IPS-15b (cell line): ENCODE measurements at regions not wholly inside any gene's neighbourhood (a gene's known extent, or its start where the extent isn't known, plus 50 kb on each side); places are given as distances from the start of the nearest gene placed in this dataset.

Source experiments
- H3K27me3 ChIP-seq: one replicate; pipeline ENCODE4 v1.6.1; 2013; ENCODE audit warnings: low read length; ENCODE audit not compliant: control insufficient read depth, insufficient read depth
- H3K36me3 ChIP-seq: one replicate; pipeline ENCODE4 v1.6.1; 2013; ENCODE audit warnings: low read length; ENCODE audit not compliant: control insufficient read depth, insufficient read depth
- H3K4me1 ChIP-seq: one replicate; pipeline ENCODE4 v1.6.1; 2013; ENCODE audit warnings: mild to moderate bottlenecking, low read length; ENCODE audit not compliant: control insufficient read depth, insufficient read depth
- H3K4me3 ChIP-seq: one replicate; pipeline ENCODE4 v1.5.1; 2013; ENCODE audit warnings: low read depth, low read length
- H3K9ac ChIP-seq: one replicate; pipeline ENCODE4 v1.6.1; 2013; ENCODE audit warnings: low read depth, mild to moderate bottlenecking, low read length
- H3K9me3 ChIP-seq: one replicate; pipeline ENCODE4 v1.6.1; 2013; ENCODE audit warnings: mild to moderate bottlenecking, low read length; ENCODE audit not compliant: control insufficient read depth, insufficient read depth

- Histone ChIP-seq H3K9ac (no peak overlapping the region), H3K36me3 (no peaks in the 10 kb centered on the region), H3K4me3 (no peak overlapping the region), H3K4me1 (no peaks in the 10 kb centered on the region), H3K27me3 (no peaks in the 10 kb centered on the region), H3K9me3 (no peaks in the 10 kb centered on the region)
Measured at GRCh38 chr6:113662688-113663333, 194.3 kb upstream of the MARCKS start.

GRCh38 chr6:113664909-113665308 lies 192.2 kb upstream of the MARCKS start:
- Histone ChIP-seq H3K36me3 (no peaks in the 10 kb centered on the region), H3K9ac (no peak overlapping the region), H3K4me1 (no peaks in the 10 kb centered on the region), H3K9me3 (no peaks in the 10 kb centered on the region), H3K4me3 (no peak overlapping the region), H3K27me3 (no peaks in the 10 kb centered on the region)

- H3K4me1 ChIP-seq: peaks cover 22% of the 10 kb centered on the region
Measured at GRCh38 chr6:113668641-113669408, 188.3 kb upstream of the MARCKS start.

GRCh38 chr6:113669606-113670005 lies 187.5 kb upstream of the MARCKS start:
- H3K4me1 ChIP-seq: peaks cover 25% of the 10 kb centered on the region
- H3K4me3 ChIP-seq: no peak overlapping the region
- no peak overlapping the region for H3K9ac ChIP-seq
- H3K27me3 ChIP-seq: no peaks in the 10 kb centered on the region
- H3K36me3 ChIP-seq: no peaks in the 10 kb centered on the region
- H3K9me3 ChIP-seq: no peaks in the 10 kb centered on the region

More at GRCh38 chr6:113668641-113669408, 188.3 kb upstream of the MARCKS start:
- no peaks in the 10 kb centered on the region for H3K36me3 ChIP-seq
- H3K9ac ChIP-seq: no peak overlapping the region
- H3K27me3 ChIP-seq: no peaks in the 10 kb centered on the region
- H3K4me3 ChIP-seq: no peak overlapping the region
- H3K9me3 ChIP-seq: no peaks in the 10 kb centered on the region

- Histone ChIP-seq H3K9me3 (no peaks in the 10 kb centered on the region), H3K27me3 (no peaks in the 10 kb centered on the region), H3K4me1 (peaks cover 27% of the 10 kb centered on the region), H3K9ac (no peak overlapping the region), H3K4me3 (no peak overlapping the region), H3K36me3 (no peaks in the 10 kb centered on the region)
Measured at GRCh38 chr6:113671421-113671820, 185.7 kb upstream of the MARCKS start.

GRCh38 chr6:113672491-113673149 lies 184.5 kb upstream of the MARCKS start:
- H3K9me3 ChIP-seq: no peaks in the 10 kb centered on the region
- peaks cover 27% of the 10 kb centered on the region for H3K4me1 ChIP-seq
- no peak overlapping the region for H3K9ac ChIP-seq
- H3K4me3 ChIP-seq: no peak overlapping the region
- no peaks in the 10 kb centered on the region for H3K27me3 ChIP-seq
- no peaks in the 10 kb centered on the region for H3K36me3 ChIP-seq

GRCh38 chr6:113674075-113674474 lies 183.1 kb upstream of the MARCKS start:
- no peaks in the 10 kb centered on the region for H3K36me3 ChIP-seq
- H3K4me3 ChIP-seq: no peak overlapping the region
- H3K9ac ChIP-seq: no peak overlapping the region
- H3K4me1 ChIP-seq: peaks cover 27% of the 10 kb centered on the region
- no peaks in the 10 kb centered on the region for H3K9me3 ChIP-seq
- no peaks in the 10 kb centered on the region for H3K27me3 ChIP-seq

GRCh38 chr6:113676057-113676456 lies 181.1 kb upstream of the MARCKS start:
- Histone ChIP-seq H3K27me3 (no peaks in the 10 kb centered on the region), H3K9ac (no peak overlapping the region), H3K4me1 (peaks cover 27% of the 10 kb centered on the region), H3K4me3 (no peak overlapping the region), H3K9me3 (no peaks in the 10 kb centered on the region), H3K36me3 (no peaks in the 10 kb centered on the region)

- Histone ChIP-seq H3K4me3 (no peak overlapping the region), H3K4me1 (peaks cover 22% of the 10 kb centered on the region), H3K9ac (no peak overlapping the region), H3K9me3 (no peaks in the 10 kb centered on the region), H3K27me3 (no peaks in the 10 kb centered on the region), H3K36me3 (no peaks in the 10 kb centered on the region)
Measured at GRCh38 chr6:113676968-113677367, 180.2 kb upstream of the MARCKS start.

- H3K9ac ChIP-seq: no peak overlapping the region
Measured at GRCh38 chr6:113679051-113679450, 178.1 kb upstream of the MARCKS start.

GRCh38 chr6:113680301-113680700 lies 176.8 kb upstream of the MARCKS start:
- Histone ChIP-seq H3K9me3 (no peaks in the 10 kb centered on the region), H3K27me3 (no peaks in the 10 kb centered on the region), H3K9ac (no peak overlapping the region), H3K4me1 (peaks cover 4% of the 10 kb centered on the region), H3K4me3 (no peak overlapping the region), H3K36me3 (no peaks in the 10 kb centered on the region)

More at GRCh38 chr6:113679051-113679450, 178.1 kb upstream of the MARCKS start:
- Histone ChIP-seq H3K4me1 (peaks cover 3% of the 10 kb centered on the region), H3K27me3 (no peaks in the 10 kb centered on the region), H3K36me3 (no peaks in the 10 kb centered on the region), H3K9me3 (no peaks in the 10 kb centered on the region), H3K4me3 (no peak overlapping the region)

- Histone ChIP-seq H3K4me1 (peaks cover 4% of the 10 kb centered on the region), H3K36me3 (no peaks in the 10 kb centered on the region), H3K27me3 (no peaks in the 10 kb centered on the region), H3K9me3 (no peaks in the 10 kb centered on the region), H3K9ac (no peak overlapping the region), H3K4me3 (no peak overlapping the region)
Measured at GRCh38 chr6:113683968-113684367, 173.2 kb upstream of the MARCKS start.
